ENCODE measurements at regions not wholly inside any gene's neighbourhood (a gene's known extent, or its start where the extent isn't known, plus 50 kb on each side); places are given as distances from the start of the nearest gene placed in this dataset.

DNA sequence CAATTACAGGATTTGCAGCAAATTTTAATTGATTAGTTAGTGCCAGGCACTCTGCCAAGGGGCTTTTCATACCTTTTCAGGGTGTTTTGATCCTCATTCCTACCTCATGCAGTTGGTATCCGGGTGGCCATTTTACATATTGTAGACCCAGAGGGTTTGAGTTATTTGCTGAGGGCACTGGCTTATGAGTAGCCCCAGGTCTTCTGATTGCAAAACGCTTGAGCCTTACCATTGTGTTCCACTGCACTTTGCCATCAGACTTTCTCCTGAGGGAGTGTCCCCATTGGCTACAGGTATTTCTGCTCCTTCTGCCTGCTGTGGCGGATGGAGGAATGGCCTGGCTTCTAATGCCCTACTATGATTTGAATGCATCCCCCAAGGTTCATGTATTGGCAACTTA, 257.8 kb upstream of the CRY1 start:
- TF ChIP-seq, protein P1, sequence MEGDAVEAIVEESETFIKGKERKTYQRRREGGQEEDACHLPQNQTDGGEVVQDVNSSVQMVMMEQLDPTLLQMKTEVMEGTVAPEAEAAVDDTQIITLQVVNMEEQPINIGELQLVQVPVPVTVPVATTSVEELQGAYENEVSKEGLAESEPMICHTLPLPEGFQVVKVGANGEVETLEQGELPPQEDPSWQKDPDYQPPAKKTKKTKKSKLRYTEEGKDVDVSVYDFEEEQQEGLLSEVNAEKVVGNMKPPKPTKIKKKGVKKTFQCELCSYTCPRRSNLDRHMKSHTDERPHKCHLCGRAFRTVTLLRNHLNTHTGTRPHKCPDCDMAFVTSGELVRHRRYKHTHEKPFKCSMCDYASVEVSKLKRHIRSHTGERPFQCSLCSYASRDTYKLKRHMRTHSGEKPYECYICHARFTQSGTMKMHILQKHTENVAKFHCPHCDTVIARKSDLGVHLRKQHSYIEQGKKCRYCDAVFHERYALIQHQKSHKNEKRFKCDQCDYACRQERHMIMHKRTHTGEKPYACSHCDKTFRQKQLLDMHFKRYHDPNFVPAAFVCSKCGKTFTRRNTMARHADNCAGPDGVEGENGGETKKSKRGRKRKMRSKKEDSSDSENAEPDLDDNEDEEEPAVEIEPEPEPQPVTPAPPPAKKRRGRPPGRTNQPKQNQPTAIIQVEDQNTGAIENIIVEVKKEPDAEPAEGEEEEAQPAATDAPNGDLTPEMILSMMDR (IDR thresholded peaks at IDR 0.05), result no peak
- H3K36me3 ChIP-seq (ENCODE audit: control insufficient read depth, insufficient read depth, low read length), result no peaks in the 10 kb centered on the region

GRCh38 chr12:107351713-107352112, 258.4 kb upstream of the CRY1 start:
- no peak overlapping the region for H3K27ac ChIP-seq
- no peak overlapping the region for H2AFZ ChIP-seq
- H3K4me3 ChIP-seq (ENCODE audit: low read depth, low read length), result no peak overlapping the region
- peaks cover 31% of the 10 kb centered on the region for H3K4me1 ChIP-seq
- no peak overlapping the region for H3K9ac ChIP-seq
- H3K27me3 ChIP-seq (ENCODE audit: control insufficient read depth, insufficient read depth, low read length), result no peaks in the 10 kb centered on the region
- TF ChIP-seq, protein P1 (IDR thresholded peaks at IDR 0.05), result no peak
- peaks cover 71% of the 10 kb centered on the region for H3K79me2 ChIP-seq
- no peaks in the 10 kb centered on the region for H3K36me3 ChIP-seq (ENCODE audit: control insufficient read depth, insufficient read depth, low read length)
- no peaks in the 10 kb centered on the region for H3K9me3 ChIP-seq (ENCODE audit: control insufficient read depth, low read length)
- no peak overlapping the region for H3K4me2 ChIP-seq (ENCODE audit: low read length)

More for the DNA sequence above, 257.8 kb upstream of the CRY1 start:
- Histone ChIP-seq H3K4me2 (ENCODE audit: low read length) (no peak overlapping the region), H3K4me3 (ENCODE audit: low read depth, low read length) (no peak overlapping the region), H3K4me1 (peaks cover 28% of the 10 kb centered on the region), H3K79me2 (peaks cover 78% of the 10 kb centered on the region), H3K27me3 (ENCODE audit: control insufficient read depth, insufficient read depth, low read length) (no peaks in the 10 kb centered on the region), H3K9ac (no peak overlapping the region), H3K9me3 (ENCODE audit: control insufficient read depth, low read length) (no peaks in the 10 kb centered on the region), H3K27ac (no peak overlapping the region), H2AFZ (no peak overlapping the region)

DNA sequence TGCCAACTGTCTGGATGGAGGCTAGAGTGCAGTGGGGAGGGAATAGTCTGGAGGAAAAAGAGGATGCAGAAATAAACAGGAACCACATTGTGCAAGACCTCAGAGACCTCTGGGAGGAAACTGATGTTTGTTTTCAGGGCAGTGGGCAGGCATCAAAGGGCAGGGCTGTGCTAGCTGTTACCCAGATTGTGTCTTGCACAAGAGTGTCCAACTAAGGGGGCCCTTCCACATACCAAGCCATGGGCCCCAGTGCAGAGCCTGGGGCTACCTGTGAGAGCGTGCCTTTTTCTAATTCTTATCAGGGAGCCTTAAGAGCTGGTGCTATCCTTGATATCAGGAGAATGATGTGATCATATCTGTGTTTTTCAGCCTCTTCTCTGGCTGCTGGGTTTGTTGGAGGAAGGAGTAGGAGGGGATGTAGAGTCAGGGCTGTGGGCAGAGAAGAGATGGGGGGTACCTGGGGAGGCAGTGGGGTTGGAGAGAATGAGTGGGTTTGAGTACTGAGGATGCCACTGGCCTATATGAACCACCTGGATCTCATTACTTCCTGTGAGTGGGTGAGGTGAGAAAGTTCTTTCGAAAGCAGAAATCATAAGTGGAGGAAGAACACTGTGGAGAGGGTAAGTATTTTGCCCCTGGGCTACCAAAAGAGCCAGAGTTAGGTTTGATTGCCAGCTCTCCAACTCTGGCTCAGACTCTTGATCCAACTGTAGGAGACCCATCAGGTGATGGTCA, 259.2 kb upstream of the CRY1 start:
- H3K4me3 ChIP-seq (ENCODE audit: low read depth, low read length), result no peak overlapping the region
- H3K9me3 ChIP-seq (ENCODE audit: control insufficient read depth, low read length), result no peaks in the 10 kb centered on the region
- no peak overlapping the region for H3K9ac ChIP-seq
- H3K4me2 ChIP-seq (ENCODE audit: low read length), result no peak overlapping the region
- no peaks in the 10 kb centered on the region for H3K27me3 ChIP-seq (ENCODE audit: control insufficient read depth, insufficient read depth, low read length)
- H3K36me3 ChIP-seq (ENCODE audit: control insufficient read depth, insufficient read depth, low read length), result no peaks in the 10 kb centered on the region
- TF ChIP-seq, protein P1 (IDR thresholded peaks at IDR 0.05), result no peak
- H3K4me1 ChIP-seq, result peaks cover 29% of the 10 kb centered on the region
- H2AFZ ChIP-seq, result no peak overlapping the region
- peaks cover 66% of the 10 kb centered on the region for H3K79me2 ChIP-seq
- no peak overlapping the region for H3K27ac ChIP-seq

DNA sequence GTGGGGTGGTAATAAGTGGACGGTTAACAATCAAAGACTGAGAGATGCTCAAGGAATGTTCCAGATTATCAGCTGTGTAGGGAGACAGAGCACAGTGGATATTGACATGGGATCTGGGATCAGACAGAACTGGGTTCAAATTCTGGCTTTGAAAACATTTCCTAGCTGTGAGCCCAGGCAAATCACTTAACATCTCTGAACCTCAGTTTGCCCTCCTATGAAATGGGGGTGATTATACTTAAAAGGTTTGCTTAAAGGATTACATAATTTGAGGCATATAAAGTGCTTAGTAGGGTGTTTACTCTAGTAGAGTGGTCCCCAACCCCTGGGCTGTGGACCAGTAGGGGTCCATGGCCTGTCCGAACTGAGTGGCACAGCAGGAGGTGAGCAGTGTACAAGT, 260.0 kb upstream of the CRY1 start:
- Histone ChIP-seq H3K36me3 (ENCODE audit: control insufficient read depth, insufficient read depth, low read length) (no peaks in the 10 kb centered on the region), H3K4me2 (ENCODE audit: low read length) (no peak overlapping the region), H3K4me3 (ENCODE audit: low read depth, low read length) (no peak overlapping the region)

More for the DNA sequence above, 260.0 kb upstream of the CRY1 start:
- H3K4me1 ChIP-seq, result peaks cover 26% of the 10 kb centered on the region
- no peaks in the 10 kb centered on the region for H3K27me3 ChIP-seq (ENCODE audit: control insufficient read depth, insufficient read depth, low read length)
- H3K79me2 ChIP-seq, result peaks cover 69% of the 10 kb centered on the region
- no peak overlapping the region for H3K9ac ChIP-seq
- no peaks in the 10 kb centered on the region for H3K9me3 ChIP-seq (ENCODE audit: control insufficient read depth, low read length)
- TF ChIP-seq, protein P1 (IDR thresholded peaks at IDR 0.05), result no peak
- H3K27ac ChIP-seq, result no peak overlapping the region
- H2AFZ ChIP-seq, result no peak overlapping the region
